GM13976 (cell line): ENCODE measurements at regions not wholly inside any gene's neighbourhood (a gene's known extent, or its start where the extent isn't known, plus 50 kb on each side); places are given as distances from the start of the nearest gene placed in this dataset.

ENCODE experiments used
- DNase-seq: peaks from one replicate; pipeline ENCODE4 v3.0.0; 2012; ENCODE audit warnings: low spot score
- in situ Hi-C: fragments of 300-500 bp; cut with MboI; formaldehyde crosslinking; loops from one replicate; pipeline ENCODE4 v1.12.0; 2022; ENCODE audit warnings: low sequenced_read_pairs, mixed read lengths, inconsistent platforms; ENCODE audit not compliant: unreplicated experiment
- TF ChIP-seq, protein P1 (sequence below): IDR thresholded peaks from 2 replicates; pipeline ENCODE4 v1.5.1; 2012; ENCODE audit warnings: borderline replicate concordance, mild to moderate bottlenecking; ENCODE audit not compliant: insufficient read depth; ENCODE audit errors: extremely low read depth, missing control alignments, control extremely low read depth

DNA sequence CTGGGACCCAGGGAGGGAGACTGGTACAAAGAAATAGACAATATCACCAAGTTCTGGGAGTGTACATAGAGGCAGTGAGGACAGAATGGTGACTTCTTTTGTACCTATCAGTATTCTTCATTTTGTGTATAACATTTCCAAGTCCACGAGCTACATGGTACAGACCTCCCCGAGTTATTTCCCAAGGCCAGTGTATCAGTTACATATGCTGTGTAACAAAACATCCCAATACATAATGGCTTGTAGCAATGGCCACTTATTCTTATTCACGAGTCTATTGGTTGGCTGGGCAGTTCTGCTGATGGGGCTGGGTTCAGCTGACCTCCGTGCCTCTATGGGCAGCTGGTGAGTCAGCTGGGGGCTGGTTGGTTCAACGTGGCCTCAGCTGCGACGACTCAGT is 98.7 kb upstream of the RFLNA start:
- no peak for DNase-seq
- TF ChIP-seq, protein P1, sequence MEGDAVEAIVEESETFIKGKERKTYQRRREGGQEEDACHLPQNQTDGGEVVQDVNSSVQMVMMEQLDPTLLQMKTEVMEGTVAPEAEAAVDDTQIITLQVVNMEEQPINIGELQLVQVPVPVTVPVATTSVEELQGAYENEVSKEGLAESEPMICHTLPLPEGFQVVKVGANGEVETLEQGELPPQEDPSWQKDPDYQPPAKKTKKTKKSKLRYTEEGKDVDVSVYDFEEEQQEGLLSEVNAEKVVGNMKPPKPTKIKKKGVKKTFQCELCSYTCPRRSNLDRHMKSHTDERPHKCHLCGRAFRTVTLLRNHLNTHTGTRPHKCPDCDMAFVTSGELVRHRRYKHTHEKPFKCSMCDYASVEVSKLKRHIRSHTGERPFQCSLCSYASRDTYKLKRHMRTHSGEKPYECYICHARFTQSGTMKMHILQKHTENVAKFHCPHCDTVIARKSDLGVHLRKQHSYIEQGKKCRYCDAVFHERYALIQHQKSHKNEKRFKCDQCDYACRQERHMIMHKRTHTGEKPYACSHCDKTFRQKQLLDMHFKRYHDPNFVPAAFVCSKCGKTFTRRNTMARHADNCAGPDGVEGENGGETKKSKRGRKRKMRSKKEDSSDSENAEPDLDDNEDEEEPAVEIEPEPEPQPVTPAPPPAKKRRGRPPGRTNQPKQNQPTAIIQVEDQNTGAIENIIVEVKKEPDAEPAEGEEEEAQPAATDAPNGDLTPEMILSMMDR = no peak
- in situ Hi-C loops = no loop called here

DNA sequence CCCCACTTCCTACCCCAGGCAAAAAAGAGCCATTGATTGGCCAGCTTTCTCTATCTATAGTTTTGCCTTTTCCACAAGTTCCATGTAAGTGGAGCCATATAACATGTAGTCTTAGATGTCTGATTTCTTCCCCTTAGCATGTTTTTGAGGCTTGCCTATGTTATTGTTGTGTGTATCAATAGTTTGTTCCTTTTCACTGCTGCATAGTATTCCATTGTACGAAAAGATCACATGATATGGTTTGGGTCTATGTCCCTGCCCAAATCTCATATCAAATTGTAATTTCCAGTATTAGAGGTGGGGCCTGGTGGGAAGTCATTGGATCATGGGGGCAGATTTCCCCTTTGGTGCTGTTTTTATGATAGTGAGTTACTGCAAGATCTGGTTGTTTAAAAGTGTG is 93.6 kb upstream of the RFLNA start:
- in situ Hi-C loops = no loop called here
- TF ChIP-seq, protein P1 = no peak
- DNase-seq = no peak

DNA sequence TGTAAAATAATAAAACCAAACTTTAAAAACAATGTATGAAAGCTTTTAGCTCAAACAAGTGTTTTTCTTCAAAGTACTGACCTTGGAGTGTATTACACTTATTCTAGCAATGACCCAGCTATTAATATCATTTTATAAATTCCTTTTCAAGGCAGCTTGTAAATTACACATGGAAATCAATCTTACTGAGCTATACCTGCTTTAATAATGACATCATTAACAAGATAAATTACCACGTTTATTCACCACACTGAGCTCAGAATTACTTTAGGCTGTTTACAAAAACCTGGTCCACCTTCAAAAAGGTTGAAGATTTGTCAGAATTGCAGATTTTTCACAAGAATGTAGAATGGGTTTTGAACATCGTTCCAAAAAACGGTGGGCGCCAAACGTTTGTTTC is 91.7 kb upstream of the RFLNA start:
- in situ Hi-C loops = no loop called here
- TF ChIP-seq, protein P1 = no peak
- no peak for DNase-seq

DNA sequence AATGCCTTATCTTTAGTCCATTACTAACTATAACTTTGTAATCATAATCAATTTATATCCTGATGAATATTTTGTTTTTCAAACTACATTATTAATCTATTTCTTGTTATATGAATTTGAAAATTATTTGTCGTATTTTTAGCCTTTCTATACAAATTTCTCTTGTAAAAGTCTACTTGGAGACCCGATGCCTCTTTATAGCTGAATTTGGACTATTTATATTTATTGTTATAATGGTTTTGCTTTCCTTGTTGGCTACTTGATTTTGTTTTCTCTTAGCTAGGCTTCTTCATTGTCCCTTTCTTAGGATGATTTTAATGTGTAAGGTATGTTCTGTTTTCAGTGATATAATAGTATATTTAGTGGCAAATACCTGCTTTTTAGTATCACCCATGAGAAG is 89.5 kb upstream of the RFLNA start:
- DNase-seq = no peak
- in situ Hi-C loops = no loop called here
- TF ChIP-seq, protein P1 = no peak

DNA sequence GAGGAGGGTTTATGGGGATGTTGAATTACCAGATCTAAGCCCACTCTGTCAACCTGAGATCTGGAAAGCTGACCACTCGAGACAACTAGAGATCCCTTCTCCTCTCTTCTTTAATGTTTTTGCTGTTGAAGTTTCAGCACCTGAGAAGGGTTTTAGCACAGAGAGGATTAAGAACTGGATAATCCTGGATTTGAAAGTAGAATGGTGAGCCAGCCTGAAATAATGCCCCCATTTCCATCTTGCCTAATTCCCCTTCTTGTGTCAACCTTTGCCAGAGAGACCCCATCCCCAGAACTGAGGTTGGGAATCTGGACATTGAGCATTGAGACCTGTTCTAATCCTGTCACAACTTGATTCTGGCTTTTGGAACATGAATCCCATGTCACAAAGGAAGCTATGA is 87.8 kb upstream of the RFLNA start:
- in situ Hi-C loops = no loop called here
- TF ChIP-seq, protein P1 = no peak

DNA sequence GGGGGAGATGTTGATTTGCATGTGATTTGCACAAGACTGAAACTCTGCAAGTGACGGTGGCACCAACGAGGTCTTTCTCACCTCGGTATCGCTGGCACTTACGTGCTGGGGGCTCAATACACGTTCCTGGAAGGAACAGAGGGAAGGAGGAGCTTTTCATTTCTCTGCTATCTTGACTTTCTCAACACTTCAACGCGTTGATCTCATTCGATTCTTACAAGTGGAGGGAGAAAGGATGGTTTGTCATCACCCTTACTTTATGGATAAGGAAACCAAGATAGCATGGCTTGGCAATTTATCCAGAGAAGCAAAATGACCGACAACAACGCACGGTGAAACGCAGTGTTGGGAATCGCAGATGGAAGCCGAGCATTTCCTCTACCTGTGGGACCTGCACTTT is 87.3 kb upstream of the RFLNA start:
- TF ChIP-seq, protein P1 = no peak
- in situ Hi-C loops = no loop called here
- DNase-seq = no peak

More for the DNA sequence above, 87.8 kb upstream of the RFLNA start:
- no peak for DNase-seq

DNA sequence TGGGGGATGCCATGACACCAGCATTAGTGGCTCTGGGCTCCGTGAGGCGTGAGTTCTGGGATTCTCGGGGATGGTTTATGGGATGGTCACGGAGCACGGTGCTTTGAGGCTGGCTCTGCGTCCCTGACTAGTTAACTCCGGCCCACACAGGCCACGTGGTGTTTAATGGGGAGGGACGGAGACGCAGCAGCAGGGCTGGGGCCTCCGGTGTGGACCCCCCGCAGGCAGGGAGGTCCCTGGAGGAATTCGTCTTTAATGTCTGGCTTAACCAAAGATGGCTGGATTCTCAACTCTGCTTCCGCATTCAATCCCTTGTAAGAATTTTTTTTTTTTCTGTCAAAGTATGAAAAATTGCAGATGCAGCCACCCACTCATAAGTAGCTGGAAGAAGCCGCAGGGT is 86.4 kb upstream of the RFLNA start:
- no peak for DNase-seq
- in situ Hi-C loops = no loop called here
- TF ChIP-seq, protein P1 = no peak
